GM19239 (cell line): ENCODE measurements at regions not wholly inside any gene's neighbourhood (a gene's known extent, or its start where the extent isn't known, plus 50 kb on each side); places are given as distances from the start of the nearest gene placed in this dataset.
A peak's percentile ranks its signal among the peaks of the same experiment; 100 is the strongest.

ENCODE experiments used
- DNase-seq: peaks from one replicate; pipeline ENCODE4 v3.0.0; 2011; ENCODE audit warnings: low spot score; ENCODE audit not compliant: insufficient read length
- FAIRE-seq: peaks from 2 replicates; lab custom pipeline; 2011; peaks lifted over from hg19 to GRCh38; lab: Jason Lieb, UNC

DNA sequence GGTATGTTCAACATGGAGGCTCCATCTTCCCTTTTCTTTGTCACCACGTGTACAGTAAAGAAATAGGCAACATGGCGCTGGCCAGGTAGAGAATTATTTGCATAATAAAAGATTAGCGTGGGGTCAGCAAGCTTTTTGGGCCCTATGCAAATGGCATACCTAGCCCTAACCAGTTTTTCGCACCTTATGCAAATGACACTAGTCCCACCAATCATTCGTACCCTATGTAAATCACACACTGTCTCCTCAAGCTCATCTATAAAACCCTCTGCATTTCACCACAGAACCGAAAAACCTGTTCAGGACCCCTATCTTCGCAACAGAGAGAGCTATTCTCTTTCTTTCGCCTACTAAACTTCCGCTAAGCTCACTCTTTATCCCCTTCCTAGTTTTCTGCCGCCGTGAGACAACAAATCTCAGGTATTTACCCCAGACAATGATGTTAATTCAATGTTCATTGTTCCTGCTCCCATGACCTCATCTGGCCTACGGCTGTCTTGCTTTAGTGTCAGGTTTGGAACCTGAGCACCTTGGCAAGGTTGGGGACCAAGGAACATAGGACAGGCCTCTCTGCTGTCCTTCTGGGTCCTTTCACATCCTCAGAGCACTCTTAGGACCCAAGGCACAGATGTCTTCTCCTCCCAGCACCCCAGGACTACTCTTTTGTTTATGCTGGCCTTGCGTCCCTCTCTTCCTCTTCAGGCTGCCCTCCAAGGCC lies 180.7 kb upstream of the RAI14 start:
- FAIRE-seq (no peak), DNase-seq (no peak)

DNA sequence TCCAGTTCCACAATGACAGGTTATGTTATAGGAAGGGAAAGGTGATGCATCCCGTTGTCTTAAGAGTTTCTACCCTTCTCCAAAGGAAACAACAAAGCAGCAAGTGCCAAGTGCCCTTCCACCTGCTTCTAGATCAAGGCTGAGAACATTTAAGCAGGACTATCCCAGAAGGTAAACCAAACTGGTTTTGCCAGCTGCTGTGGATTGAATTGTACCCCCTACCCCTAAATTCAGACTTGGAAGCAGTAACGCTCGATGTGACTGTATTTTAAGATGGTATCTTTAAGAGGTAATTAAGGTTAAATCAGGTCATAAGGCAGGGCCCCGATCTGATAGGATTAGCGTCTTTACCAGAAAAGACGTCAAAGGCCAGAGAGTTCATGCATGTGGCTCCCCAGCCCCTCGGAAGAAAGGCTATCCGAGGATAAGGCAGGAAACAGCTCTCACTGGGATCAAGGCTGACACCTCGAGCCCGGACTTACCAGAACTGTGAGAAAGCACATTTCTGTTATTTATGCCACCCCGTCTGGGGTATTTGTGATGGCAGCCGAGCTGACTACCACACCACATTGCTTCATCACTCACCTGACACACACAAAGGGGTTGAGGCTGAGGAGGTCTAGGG lies 179.1 kb upstream of the RAI14 start:
- DNase-seq (no peak), FAIRE-seq (no peak)

DNA sequence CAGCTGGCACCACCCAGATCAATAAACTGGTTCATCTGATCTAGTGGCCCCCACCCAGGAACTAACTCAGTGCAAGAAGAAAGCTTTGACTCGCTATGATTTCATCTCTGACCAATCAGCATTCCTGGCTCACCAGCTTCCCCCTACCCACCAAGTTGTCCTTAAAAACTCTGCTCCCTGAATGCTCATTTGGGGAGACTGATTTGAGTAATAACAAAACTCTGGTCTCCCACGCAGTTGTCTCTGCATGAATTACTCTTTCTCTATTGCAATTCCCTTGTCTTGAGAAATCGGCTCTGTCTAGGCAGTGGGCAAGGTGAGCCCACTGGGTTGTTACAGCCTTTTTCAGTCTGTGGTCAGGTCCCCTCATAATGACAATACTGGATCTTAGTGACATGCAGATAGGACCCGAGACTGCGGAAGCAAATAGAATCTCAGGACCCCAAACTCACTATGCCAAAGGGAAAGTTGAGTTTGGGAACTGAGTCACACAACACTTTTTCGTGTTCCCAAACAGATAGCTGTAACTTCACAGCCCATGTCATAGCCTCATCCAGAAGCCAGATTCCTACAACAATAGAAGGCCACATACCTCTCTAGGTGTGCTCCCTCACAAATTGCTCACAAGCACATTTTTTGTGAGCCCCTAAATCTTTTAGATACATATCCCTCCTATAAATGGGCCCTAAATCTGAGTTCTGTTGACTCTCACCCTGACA lies 175.2 kb upstream of the RAI14 start:
- DNase-seq (no peak), FAIRE-seq (no peak)

- no peak for FAIRE-seq
- DNase-seq = no peak
Observed at GRCh38 chr5:34483442-34484033, 172.6 kb upstream of the RAI14 start.

DNA sequence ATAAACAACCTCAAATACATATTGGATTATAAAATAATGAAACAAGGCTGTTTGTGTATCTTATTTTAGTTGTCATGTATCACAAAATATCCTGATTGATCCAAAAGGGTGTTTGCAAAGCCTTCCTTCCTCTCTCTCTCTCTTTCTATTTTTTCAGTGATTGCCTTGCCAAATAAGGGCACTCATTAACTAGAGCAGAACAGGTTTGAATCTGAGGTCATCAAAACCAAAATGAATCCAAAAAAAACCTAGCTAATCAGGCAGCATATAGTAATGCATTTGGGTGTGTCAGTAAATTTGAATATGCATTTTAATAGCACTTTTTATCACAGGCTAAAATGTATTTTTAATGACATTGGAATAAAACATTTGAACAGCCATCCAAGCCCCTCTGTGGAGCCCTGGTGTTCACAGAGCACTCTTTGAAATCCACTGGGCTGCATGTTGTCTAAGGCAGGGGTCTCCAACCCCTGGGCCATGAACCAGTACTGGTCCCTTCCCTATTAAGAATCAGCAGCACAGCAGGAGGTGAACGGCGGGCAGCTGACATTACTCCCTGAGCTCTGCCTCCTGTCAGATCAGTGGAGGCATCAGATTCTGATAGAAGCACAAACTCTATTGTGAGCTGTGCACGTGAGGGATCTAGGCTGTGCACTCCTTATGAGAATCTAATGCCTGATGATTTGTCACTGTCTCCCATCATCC lies 171.8 kb upstream of the RAI14 start:
- FAIRE-seq (no peak), DNase-seq (no peak)

- FAIRE-seq (no peak), DNase-seq (no peak)
Observed at GRCh38 chr5:34485768-34486030, 170.4 kb upstream of the RAI14 start.

DNA sequence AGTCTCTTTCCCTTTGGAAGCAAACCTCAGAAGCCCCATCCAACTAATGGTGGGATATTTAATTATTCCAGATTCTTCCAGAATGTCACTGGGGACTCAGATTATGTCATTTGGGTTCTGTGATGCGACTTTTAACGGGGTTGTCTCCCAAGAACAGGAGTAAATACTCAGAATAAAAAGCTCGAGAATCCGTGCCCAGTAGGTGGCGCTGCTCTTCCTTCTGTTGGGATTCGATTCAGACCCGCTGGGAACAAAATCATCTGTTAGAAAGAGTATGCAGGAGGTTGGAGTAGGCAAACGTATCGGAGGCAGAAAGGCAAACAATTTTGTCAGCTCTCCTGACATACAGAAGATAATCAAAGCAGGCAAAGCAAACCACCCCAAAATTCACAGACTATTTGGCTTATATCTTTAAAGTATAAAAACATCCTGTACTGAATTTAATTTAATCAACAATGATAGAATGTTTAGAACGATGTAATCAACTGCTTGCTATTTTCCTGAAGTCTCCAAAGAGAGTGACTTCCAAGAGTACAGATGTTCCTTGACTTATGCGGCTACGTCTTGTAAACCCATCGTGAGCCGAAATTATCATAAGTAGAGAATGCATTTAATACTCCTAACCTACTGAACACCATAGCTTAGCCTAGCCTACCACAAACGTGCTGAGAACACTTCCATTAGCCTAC lies 169.8 kb upstream of the RAI14 start:
- DNase-seq = peak; percentile 50

GRCh38 chr5:34486849-34487158 lies 169.3 kb upstream of the RAI14 start:
- no peak for DNase-seq
- FAIRE-seq = no peak

More for the DNA sequence above, 169.8 kb upstream of the RAI14 start:
- no peak for FAIRE-seq

DNA sequence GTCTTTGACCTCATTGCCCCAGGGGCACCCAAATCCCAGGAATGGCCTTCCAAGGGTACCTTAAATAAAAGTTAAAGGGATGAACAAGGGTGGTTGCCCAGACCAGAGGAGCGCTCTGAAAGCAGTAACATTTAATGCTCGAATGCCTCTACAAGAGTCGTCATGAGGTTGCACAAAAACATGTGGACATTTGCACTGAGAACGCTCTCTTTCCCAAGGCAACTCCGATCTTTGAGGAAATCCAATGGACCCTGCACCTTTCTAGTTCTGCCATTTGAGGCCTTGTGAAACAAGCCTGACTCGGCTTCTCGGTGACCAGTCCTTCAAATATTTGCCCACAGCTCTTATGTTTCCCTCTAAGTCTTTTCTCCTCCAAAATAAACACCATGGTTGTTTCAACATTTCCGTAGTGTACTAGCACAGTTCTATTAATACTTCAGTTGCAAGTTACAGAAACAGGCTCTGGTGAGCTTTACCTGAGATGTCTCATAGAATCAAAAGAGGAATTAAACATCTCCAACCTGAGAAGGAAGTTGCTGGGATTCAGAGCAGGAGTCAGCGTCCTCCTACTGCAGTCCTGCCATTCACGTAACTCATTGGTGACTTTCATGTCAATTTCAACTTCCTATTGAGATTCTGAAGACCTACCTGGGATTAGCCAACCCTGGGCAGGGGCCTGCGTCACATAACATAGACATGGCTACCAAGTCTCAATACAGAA lies 168.8 kb upstream of the RAI14 start:
- DNase-seq (no peak), FAIRE-seq (no peak)

DNA sequence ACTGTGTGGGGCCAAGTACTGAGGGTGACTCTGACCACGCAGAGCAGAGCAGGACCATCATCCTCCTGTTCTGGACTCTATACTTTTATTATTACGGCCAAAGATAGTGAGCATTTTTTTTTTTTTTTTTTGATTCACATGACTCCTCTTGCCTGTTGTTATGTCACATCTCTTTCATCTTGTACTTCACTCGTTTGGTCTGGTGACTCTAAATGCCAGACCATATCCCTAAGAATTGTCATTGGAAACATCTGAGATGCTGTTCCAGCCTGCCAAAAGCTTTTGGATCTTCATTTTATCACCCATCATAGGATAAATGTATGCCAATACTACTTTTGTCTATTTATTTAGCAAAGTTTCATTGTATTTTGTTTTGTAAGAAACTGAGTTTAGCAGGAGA lies 168.2 kb upstream of the RAI14 start:
- no peak for DNase-seq
- no peak for FAIRE-seq

DNA sequence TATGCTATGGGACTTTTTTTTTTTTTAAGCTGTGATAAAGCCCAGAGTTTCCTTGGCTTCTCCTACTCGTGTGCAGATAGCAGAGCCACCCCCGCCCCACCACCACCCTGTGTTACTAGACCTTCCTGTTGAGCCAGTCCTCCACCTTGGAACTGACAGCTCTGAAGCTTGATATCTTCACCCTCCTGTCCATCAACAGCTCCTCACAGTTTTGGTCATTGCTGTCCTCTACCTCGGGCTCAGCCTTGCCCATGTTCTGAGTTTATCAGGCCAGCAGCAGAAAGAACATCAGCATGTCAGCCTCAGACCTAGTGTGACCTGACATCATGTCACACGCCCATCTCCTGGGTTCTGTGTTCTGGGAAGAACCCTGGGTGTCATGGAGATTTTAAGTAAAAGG lies 167.1 kb upstream of the RAI14 start:
- FAIRE-seq = no peak
- DNase-seq = no peak

- no peak for DNase-seq
- FAIRE-seq = no peak
Observed at GRCh38 chr5:34490506-34491250, 165.4 kb upstream of the RAI14 start.

DNA sequence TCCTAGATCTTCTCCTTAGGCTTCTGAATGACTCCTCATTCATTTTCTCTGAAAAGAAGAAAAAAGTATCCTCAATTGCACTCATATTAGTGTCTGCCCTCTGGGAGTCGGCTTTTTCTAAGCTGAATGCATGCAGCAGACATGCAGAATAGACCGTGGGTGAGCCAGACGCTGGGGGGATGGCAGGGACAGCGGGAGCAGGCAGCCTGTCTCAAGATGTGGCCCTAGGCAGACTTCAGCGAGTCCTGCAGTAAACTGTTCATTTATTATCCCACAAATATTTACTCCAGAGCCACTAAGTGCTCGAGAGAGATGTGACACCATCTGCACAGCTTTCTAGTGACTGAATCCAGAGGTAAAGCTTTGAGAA lies 164.9 kb upstream of the RAI14 start:
- DNase-seq (no peak), FAIRE-seq (no peak)

- DNase-seq (no peak), FAIRE-seq (no peak)
Observed at GRCh38 chr5:34494111-34494755, 161.9 kb upstream of the RAI14 start.

DNA sequence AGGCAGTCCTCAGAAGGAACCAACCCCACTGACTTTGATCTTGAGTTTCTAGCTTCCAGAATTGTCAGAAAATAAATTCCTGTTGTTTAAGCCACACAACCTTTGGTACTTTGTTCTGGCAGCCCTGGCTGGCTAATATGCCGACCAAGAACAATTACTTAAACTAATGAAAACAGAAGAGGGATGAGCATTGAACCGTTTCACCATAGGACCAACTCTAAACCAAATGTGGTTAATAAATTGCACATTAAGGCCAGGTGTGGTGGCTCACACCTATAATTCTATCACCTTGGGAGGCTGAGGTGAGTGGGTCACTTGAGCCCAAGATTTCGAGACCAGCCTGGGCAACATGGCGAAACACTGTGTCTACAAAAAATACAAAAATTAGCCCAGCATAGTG lies 160.9 kb upstream of the RAI14 start:
- no peak for DNase-seq
- FAIRE-seq = no peak

DNA sequence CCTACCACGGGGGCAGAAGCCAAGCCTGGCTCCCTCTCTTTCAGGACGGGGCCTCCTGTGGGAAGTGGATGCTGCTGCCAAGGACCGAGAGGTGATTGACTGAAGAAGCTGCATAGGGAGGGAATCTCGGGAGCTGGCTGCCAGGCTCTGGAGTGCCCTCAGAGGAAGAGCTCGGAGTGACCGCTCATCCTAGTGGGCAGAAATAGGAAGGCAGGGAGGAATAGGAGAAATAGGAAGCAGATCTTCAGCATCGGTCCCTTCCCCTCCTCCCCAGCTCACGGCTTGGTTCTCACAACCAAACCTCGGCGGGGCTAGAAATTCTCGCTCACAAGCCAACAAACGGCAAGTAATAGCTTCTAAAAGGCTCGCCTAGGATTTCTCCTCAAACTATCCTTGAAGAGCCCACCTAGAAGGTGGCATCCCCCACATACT lies 159.9 kb upstream of the RAI14 start:
- FAIRE-seq (no peak), DNase-seq (no peak)

DNA sequence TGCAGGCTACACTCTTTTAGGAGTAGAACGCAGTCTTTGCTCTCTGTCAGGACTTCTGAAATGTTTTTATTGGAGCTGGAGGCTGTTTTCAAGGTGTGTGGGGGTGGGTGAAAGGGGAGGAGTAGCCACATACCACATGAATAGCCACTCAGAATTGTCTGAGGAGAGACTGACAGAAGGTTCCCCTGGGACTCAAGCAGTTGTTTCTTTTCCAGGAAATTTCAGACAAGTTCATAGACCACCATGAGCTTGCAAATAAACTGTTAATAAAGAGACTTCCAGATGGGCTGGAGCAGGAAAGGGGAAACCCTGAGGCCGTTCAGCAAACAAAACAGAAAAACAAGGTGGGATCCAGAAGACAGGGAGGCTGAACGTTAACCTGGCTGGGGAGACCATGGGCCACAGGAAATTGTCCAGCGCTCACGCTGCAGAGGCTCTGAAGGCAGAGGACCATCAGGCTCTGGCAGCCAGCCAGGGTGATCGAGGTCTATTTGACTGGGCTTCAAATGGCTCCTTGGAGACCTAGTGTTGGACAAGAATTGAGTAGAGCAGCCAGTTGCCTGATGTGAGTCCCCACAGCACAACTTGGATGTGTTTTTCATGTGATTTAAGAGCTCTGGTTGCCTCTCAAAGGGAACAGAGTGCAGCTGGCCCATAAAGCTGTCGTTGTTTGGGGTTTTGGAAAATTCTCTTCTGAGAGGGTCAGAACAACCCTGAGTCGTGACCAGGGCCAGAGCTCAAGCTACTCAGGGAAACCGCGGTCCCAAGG lies 159.2 kb upstream of the RAI14 start:
- no peak for DNase-seq
- FAIRE-seq = no peak

GRCh38 chr5:34497470-34497808 lies 158.7 kb upstream of the RAI14 start:
- no peak for FAIRE-seq

More at GRCh38 chr5:34497470-34497808, 158.7 kb upstream of the RAI14 start:
- no peak for DNase-seq
